ENCODE measurements at regions not wholly inside any gene's neighbourhood (a gene's known extent, or its start where the extent isn't known, plus 50 kb on each side); places are given as distances from the start of the nearest gene placed in this dataset.

DNA sequence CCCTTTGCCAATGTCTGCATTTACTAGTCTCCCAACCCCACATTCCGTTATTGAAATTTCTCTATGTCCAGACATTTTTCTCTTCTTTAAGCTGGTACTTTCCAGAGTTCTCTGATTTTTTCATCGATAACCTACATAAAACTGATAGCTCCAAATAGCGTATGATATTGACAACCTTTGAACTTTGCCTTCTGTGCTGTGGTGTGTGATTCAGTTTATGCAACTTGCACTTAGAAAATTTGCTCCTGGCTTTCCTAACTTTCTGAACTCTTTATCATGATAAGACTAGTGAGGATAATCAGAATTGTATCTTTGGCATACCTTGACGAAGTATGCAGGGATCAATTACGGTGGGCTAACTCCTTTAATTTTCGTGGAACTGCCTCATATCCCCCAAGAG lies 1261.3 kb downstream of the SI start:
- FAIRE-seq (no peak), DNase-seq (ENCODE audit: low read depth, low spot score) (no peak)
- H3K9ac ChIP-seq (replicated peaks; ENCODE audit: extremely low read depth, insufficient read depth, low read length), result no peak overlapping the region
- ChIA-PET CTCF (no interaction called here), POLR2A (no interaction called here)
- no peaks in the 10 kb centered on the region for H3K9me1 ChIP-seq (replicated peaks; ENCODE audit: control insufficient read depth, extremely low read depth, insufficient read depth, low read length)
- intact Hi-C loops (cut with micrococcal nuclease) (no loop called here), dilution Hi-C loops (cut with MboI; ENCODE audit: extremely low pct_ligation_motif_present, low sequenced_read_pairs) (no loop called here)
- no peaks in the 10 kb centered on the region for H3K9me3 ChIP-seq (replicated peaks; ENCODE audit: control insufficient read depth, insufficient read depth, low read length)
- no peak overlapping the region for H2AFZ ChIP-seq (ENCODE audit: low read depth, low read length)
- H3K4me3 ChIP-seq (replicated peaks in 1 of 3; ENCODE audit: insufficient read depth in 1 of 3, low read depth in 1 of 3, low read length in 3 of 3), result no peak overlapping the region
- H3K79me2 ChIP-seq (ENCODE audit: control insufficient read depth, insufficient read depth, low read length), result no peaks in the 10 kb centered on the region
- TF ChIP-seq POLR2A (IDR thresholded peaks at IDR 0.05; ENCODE audit: low read depth, low read length), result no peak
- TF ChIP-seq EZH2 (IDR thresholded peaks at IDR 0.05; ENCODE audit: borderline replicate concordance, low read depth, low read length, severe bottlenecking), result no peak
- no peak for TF ChIP-seq POLR2AphosphoS5 (IDR thresholded peaks at IDR 0.05; ENCODE audit: insufficient read depth, low read depth, low read length)
- no peak for TF ChIP-seq JUN (IDR thresholded peaks at IDR 0.05; ENCODE audit: borderline replicate concordance, insufficient read depth, insufficient read length, low read depth)
- TF ChIP-seq MYC (IDR thresholded peaks at IDR 0.05; ENCODE audit: low read depth, low read length), result no peak
- TF ChIP-seq CTCF (IDR thresholded peaks at IDR 0.05; ENCODE audit: extremely low read depth in 1 of 2, insufficient read depth in 1 of 2, low read depth in 1 of 2, low read length in 2 of 2), result no peak
- no peak for TF ChIP-seq MAX (IDR thresholded peaks at IDR 0.05; ENCODE audit: insufficient read depth, insufficient read length)
- no peak for TF ChIP-seq FOS (IDR thresholded peaks at IDR 0.05; ENCODE audit: borderline replicate concordance, insufficient read depth, low read length)
- TF ChIP-seq GATA2 (IDR thresholded peaks at IDR 0.05; ENCODE audit: insufficient read depth, insufficient read length, low read depth, low read length), result no peak
- H3K4me2 ChIP-seq (ENCODE audit: insufficient read depth, low read length), result no peak overlapping the region
- no TSS peak for BruUV-seq (replicated peaks)
- H4K20me1 ChIP-seq (replicated peaks; ENCODE audit: control insufficient read depth, extremely low read depth, insufficient read depth, low read length), result no peaks in the 10 kb centered on the region
- no peaks in the 10 kb centered on the region for H3K27me3 ChIP-seq (ENCODE audit: control insufficient read depth in 2 of 2, insufficient read depth in 2 of 2, low read length in 2 of 2)
- no peaks in the 10 kb centered on the region for H3K36me3 ChIP-seq (ENCODE audit: control insufficient read depth in 2 of 2, extremely low read depth in 1 of 2, insufficient read depth in 2 of 2, low read length in 2 of 2)
- H3K27ac ChIP-seq (ENCODE audit: insufficient read depth, low read depth, low read length), result no peak overlapping the region
- no peaks in the 10 kb centered on the region for H3K4me1 ChIP-seq (ENCODE audit: control insufficient read depth, extremely low read depth, insufficient read depth, low read length)

Measured in endothelial cell of umbilical vein (primary cell).